IMR-90 (cell line): ENCODE measurements at regions not wholly inside any gene's neighbourhood (a gene's known extent, or its start where the extent isn't known, plus 50 kb on each side); places are given as distances from the start of the nearest gene placed in this dataset.

Experiments
- CEBPB ChIP-seq: IDR thresholded peaks from 2 replicates; pipeline ENCODE4 v1.6.1; 2012; ENCODE audit warnings: low read depth, low read length, improper control_type of control experiment
- FOS ChIP-seq: fragments of 150-350 bp; IDR thresholded peaks from 2 replicates; pipeline ENCODE4 v1.6.1; 2016; ENCODE audit warnings: low read depth, low read length
- MAZ ChIP-seq: IDR thresholded peaks from 2 replicates; pipeline ENCODE4 v1.6.1; 2012; ENCODE audit warnings: low read depth, mild to moderate bottlenecking, low read length, improper control_type of control experiment, moderate library complexity, borderline replicate concordance
- POLR2A ChIP-seq: IDR thresholded peaks from 2 replicates; pipeline ENCODE4 v1.6.1; 2012; ENCODE audit warnings: mild to moderate bottlenecking, low read depth, low read length
- RFX5 ChIP-seq: IDR thresholded peaks from 2 replicates; pipeline ENCODE4 v1.8.0; 2012; ENCODE audit warnings: low read depth, mild to moderate bottlenecking, low read length, moderate library complexity
- SMC3 ChIP-seq: fragments of 150-350 bp; IDR thresholded peaks from 2 replicates; pipeline ENCODE4 v1.6.1; 2016; ENCODE audit warnings: low read depth, mild to moderate bottlenecking, antibody characterized with exemption, low read length, moderate library complexity
- USF2 ChIP-seq: fragments of 150-350 bp; IDR thresholded peaks from 2 replicates; pipeline ENCODE4 v1.6.1; 2017; ENCODE audit warnings: mild to moderate bottlenecking, antibody characterized with exemption, low read length, low read depth
- TF ChIP-seq, protein P1 (sequence below): conservative IDR thresholded peaks from 2 replicates; pipeline ENCODE4 v1.5.1; 2012; ENCODE audit warnings: mild to moderate bottlenecking, low read depth, low read length, improper control_type of control experiment

DNA sequence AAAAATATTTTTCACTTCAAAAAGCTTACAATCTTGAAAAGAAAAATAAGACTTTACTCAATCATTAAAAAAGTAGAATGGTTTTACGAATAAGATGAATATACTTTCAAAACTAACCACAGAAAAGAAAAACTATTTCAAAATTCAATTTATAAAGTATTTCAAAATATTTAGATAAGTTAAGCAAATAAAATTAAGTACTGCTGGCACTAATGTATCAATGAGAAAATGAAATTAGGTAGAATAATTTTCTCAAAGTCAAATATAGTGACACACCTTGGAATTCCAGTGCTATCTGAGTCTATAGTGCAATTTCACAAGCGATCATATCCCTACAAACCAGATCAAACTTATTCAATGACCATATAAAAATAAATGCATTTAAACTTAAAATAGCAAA lies 109.8 kb upstream of the SEMA3A start:
- TF ChIP-seq, protein P1, sequence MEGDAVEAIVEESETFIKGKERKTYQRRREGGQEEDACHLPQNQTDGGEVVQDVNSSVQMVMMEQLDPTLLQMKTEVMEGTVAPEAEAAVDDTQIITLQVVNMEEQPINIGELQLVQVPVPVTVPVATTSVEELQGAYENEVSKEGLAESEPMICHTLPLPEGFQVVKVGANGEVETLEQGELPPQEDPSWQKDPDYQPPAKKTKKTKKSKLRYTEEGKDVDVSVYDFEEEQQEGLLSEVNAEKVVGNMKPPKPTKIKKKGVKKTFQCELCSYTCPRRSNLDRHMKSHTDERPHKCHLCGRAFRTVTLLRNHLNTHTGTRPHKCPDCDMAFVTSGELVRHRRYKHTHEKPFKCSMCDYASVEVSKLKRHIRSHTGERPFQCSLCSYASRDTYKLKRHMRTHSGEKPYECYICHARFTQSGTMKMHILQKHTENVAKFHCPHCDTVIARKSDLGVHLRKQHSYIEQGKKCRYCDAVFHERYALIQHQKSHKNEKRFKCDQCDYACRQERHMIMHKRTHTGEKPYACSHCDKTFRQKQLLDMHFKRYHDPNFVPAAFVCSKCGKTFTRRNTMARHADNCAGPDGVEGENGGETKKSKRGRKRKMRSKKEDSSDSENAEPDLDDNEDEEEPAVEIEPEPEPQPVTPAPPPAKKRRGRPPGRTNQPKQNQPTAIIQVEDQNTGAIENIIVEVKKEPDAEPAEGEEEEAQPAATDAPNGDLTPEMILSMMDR = no peak
- no peak for TF ChIP-seq FOS
- TF ChIP-seq MAZ = no peak
- TF ChIP-seq SMC3 = no peak
- TF ChIP-seq POLR2A = no peak
- no peak for TF ChIP-seq USF2
- no peak for TF ChIP-seq RFX5
- TF ChIP-seq CEBPB = no peak
